HG02884 (cell line): ENCODE measurements at regions not wholly inside any gene's neighbourhood (a gene's known extent, or its start where the extent isn't known, plus 50 kb on each side); places are given as distances from the start of the nearest gene placed in this dataset.
A peak's percentile ranks its signal among the peaks of the same experiment; 100 is the strongest.
"Not testable (repeated sequence)": the region's sequence is repeated elsewhere in the genome, so short reads cannot be mapped to it uniquely, and the experiment has no call there.

Experiments
- ATAC-seq: cut with Tn5 transposase; IDR thresholded peaks from one replicate; pipeline ENCODE4 v1.9.1; 2021; ENCODE audit warnings: mild to moderate bottlenecking, moderate library complexity; ENCODE audit not compliant: unreplicated experiment

DNA sequence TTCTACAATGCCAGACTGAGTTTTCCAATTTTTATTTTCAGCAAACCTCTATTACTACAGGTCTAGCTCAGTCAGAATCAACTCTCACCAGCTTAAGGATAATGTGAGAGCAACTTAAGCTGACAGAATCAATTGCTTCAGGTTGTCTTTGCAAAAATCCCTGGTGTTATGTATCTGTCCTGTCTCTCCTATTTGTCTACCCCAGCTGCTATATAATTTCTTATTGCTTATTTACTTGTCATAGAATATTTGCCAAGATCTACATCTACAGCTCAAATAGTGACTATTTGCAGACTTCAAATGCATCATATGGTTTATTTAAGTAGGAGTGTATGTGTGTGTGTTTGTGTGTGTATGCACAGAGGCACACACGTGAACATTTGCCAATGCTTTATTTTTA lies 54.1 kb downstream of the FOXG1 start:
- ATAC-seq: no peak

DNA sequence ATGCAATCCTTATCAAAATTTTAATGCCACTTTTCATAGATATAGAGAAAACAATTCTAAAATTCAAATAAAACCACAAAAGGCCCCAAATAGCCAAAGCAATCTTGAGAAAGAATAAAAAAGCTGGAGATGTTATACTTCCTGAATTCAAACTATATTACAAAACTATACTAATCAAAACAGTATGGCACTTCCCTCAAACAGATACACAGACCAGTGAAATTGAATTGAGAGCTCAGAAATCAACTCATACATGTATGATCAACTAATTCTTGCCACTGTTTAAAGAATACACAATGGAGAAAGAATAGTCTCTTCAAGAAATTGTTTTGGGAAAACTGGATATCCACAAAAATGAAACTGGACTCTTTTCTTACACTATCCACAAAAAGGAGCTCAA lies 55.4 kb downstream of the FOXG1 start:
- no peak for ATAC-seq

DNA sequence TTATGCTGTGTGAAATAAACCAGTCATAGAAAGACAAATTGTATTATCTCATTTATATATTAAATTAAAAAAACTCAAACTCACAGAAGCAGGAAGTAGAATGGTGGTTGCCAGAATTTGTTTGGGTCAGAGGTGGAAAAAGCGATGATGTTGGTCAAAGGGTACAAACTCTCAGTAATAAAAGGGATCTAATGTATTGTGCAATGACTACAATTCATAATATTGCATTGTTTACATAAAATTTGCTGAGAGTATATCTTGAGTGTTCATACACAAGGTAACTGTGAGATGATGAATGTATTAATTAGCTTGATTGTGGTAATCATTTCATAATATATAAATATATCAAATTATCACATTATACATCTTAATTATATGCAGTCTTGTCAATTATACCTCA lies 56.7 kb downstream of the FOXG1 start:
- no peak for ATAC-seq

GRCh38 chr14:28830115-28830534 lies 63.5 kb downstream of the FOXG1 start:
- ATAC-seq: no peak

- ATAC-seq: peak; percentile 95
These were observed 64.5 kb downstream of the FOXG1 start for GRCh38 chr14:28831126-28831525.

GRCh38 chr14:28842569-28842968 lies 76.0 kb downstream of the FOXG1 start:
- ATAC-seq: not testable (repeated sequence)

- no peak for ATAC-seq
These were observed 101.0 kb downstream of the FOXG1 start for GRCh38 chr14:28867571-28867970.

DNA sequence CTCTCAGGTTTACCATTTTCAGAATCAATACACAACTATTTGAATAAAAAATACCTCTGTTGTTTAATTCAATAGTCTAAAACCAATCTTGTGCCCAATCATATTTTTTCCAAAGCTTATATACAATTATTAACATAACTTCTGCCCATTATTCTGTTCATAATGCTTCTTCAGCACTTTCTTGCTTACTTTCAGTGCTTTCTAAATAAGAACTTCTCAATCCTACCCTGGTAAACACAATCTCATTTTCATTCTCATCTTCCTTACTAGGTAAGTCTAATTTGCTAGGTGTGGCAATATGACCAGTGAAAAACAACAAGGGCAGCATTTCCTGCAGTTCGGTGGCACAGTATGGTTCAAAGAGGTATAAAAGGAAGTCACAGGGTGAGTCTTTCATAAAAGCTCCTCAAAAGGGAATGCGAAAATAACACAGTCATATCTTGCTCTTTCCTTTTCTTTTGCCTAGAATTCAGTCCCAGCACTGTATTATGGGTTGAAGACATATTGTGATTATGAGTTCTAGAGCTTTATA lies 103.5 kb downstream of the FOXG1 start:
- ATAC-seq: no peak

GRCh38 chr14:28875934-28876571 lies 109.5 kb downstream of the FOXG1 start:
- ATAC-seq: no peak

- no peak for ATAC-seq
These were observed 110.0 kb downstream of the FOXG1 start for GRCh38 chr14:28876572-28876945.

DNA sequence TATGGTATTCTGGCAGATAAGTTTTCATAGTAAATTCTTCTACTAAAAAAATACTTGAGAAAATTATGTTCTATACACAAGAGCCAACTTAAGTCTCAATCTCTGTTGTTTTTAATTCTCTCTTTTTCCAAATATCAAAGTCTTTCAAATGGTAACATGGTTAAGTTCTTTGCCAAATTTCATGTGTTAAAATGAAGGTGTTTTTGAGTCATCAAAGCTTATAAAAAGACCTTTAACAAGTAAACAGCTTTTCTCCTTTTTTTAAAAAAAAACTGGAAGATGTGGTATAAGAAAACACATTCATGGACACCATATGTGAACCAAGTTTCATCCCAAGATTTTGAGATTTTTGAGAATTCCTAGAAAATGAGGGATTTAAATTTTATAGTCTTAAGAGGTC lies 111.3 kb downstream of the FOXG1 start:
- ATAC-seq: no peak

DNA sequence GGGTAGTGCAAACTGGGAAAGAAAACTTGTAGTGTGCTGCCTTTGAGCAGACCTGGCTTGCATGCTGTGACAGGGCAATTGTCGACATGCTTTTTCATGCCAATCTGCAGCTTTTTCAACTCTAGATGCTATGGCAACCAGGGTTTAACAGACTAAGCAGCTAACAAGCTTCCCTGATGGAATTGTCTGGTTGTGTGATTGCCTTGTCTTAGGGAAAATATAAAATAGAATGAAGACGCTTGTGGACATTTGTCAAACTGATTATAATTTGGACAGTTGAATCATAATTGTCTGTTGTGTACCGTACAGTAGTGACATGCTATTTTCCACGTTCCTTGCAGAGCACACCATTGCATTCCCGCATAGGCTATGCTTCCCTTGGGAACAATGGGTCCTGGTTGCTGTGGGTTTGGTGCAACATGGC lies 113.0 kb downstream of the FOXG1 start:
- no peak for ATAC-seq

GRCh38 chr14:28886940-28887339 lies 120.4 kb downstream of the FOXG1 start:
- ATAC-seq: no peak

DNA sequence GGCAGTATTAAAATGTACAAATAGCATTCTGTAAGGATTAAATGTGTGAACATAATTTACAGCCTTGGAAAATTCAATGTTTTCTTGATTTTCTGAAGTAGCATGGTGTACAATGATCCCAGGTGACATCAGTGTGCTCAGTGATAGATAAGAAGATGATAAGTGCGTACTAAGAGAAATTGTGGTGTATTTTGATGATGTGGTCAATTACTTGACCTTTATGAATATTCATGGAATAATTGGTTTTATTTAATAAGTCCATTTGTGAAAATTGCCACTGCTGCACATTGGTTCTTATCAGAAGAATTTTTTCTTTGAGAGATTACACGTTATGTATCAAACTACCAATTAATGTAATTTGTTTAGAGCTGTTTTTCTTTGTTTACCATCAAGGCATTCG lies 128.8 kb downstream of the FOXG1 start:
- no peak for ATAC-seq

DNA sequence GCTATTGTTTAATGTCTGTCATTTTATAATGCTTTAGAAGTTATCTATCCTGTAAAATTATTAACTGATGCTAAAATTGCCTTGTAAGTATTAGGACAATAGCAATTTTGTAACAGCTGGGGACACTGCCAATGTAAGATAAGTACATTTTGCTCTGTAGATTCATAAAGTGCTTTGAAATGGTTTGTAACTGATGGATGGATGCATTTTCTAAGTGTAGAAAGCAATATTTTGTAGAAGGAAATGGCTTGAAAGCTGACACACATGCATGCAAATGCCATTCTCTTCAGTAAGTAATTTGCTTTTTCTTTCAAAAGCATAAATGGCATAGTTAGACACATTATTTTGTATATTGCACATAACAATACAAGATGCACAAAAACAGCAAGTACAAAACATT lies 129.8 kb downstream of the FOXG1 start:
- no peak for ATAC-seq

DNA sequence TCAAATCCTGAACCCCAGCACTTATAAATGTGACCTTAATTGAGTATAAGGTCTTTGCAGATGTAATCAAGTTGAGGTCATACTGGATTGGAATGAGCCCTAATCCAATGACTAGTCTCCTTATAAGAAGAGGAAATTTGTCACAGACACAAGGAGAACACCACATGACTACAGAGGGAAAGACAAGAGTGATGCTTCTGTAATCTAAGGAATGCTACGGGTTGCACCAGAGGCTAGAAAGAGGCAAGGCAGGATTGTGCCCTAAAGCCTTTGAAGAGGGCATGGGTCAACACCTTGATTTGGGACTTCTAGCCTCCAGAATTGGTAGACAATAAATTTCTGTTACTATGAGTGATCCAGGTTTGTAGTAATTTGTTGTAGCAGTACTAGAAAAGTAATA lies 135.0 kb downstream of the FOXG1 start:
- ATAC-seq: no peak

DNA sequence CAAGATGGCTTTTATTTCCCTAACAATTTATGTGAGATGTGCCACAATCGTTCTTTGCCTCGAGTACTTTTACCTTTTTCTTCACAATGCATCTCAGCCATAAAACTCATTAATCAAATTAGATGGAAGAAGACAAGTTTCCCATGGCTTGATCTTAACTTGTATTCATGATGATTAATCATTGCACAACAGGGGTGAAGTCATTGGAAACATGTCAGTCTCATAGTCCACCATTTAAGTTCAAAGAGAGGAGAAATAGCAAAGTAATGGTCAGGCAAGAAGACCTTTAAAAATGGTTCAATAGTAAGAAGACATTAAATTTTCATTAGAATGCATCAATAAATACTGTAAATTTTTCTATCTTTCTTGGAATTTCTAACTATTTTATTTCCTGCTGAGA lies 136.3 kb downstream of the FOXG1 start:
- ATAC-seq: no peak

DNA sequence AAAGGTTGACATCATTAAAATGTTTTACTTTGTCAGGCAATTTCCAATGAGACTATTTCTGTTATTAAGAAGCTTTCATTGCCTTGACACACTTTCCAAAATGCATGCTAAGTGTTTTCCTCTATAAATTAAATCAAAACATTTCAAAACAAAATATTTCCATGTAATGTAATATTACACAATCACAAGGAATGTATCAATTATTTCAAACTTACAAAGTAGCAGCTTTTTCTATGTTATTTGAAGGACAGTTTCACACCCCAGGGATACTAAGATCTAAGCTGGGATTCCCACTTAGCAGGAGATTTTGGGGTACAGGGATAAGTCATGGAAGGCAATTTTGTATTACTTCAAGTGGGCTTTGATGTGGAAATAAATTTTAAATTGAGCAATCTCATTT lies 144.9 kb downstream of the FOXG1 start:
- no peak for ATAC-seq

DNA sequence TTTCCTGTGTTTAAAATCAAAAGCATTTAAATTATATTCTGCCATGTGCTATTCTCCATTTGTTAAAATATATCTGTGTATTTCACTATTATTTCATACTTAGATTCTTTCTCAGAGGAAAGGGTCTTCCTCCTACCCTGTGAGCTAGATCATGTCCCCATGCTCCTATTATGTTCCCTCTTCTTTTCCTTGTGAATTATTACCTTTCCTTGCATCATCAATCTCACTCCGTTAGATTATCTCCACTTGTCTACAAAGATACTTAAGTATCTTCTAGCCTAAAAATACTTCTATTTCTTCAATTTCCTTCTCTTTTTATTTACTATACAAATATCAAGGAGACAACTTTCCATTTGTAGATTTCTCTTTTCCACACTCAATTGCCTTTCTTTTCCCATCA lies 146.5 kb downstream of the FOXG1 start:
- no peak for ATAC-seq

DNA sequence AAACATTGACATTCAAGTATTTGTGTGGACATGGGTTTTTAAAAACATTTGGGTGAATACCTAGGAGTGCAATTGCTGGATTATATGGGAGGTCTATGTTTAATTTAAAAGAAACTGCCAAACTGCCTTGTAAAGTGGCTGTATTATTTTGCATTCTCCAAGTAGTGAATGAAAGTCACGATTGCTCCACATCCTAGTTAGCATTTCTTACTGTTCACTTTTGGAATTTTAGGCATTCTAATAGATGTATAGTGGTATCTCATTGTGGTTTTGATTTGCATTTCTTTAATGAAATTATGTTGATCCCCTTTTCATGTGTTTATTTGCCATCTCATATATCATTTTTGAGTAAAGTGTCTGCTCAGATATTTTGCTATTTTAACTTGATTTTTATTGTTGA lies 159.5 kb downstream of the FOXG1 start:
- no peak for ATAC-seq

DNA sequence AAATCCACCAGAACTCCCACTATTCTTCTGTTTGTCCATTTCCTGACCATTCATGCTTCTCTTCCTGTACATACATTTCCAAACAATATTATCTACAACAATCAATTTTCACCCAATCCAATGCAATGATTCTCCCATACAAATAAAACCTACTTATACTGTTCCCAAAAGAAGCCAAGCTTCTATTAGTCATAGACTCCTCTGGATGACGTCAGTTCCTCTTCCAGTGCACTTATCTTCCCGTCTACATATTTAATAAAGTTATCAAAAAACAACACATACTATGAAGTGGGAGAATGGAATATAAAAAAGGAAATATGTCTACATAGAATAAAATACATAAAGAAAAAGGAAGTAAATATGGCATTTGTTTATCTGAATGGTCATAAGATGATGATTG lies 165.4 kb downstream of the FOXG1 start:
- no peak for ATAC-seq

DNA sequence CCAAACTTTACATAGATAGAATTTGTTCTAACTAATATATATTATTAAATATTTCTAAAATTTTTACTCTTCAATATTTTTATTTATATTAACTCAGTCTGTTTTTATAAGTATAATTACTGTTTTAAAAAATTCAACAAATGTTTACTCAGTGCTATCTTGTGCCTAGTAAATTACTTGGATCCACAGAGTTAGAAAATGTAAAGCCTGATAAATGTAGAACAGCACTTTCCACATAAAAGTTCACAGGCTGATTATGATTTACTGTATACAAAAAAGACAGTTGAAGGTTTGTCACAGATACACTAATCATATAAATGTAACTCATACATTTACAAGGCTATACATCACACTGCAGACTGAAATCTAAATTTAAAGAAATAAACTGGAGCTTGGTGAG lies 170.0 kb downstream of the FOXG1 start:
- ATAC-seq: no peak

GRCh38 chr14:28941758-28942157 lies 175.2 kb downstream of the FOXG1 start:
- ATAC-seq: no peak
